ENCODE measurements at regions not wholly inside any gene's neighbourhood (a gene's known extent, or its start where the extent isn't known, plus 50 kb on each side); places are given as distances from the start of the nearest gene placed in this dataset.

GRCh38 chr5:108623826-108624225 is 123.9 kb upstream of the FER start:
- H4K20me1 ChIP-seq (ENCODE audit: insufficient read depth, low read depth, low read length) = no peaks in the 10 kb centered on the region
- no peaks in the 10 kb centered on the region for H3K9me3 ChIP-seq (ENCODE audit: low read length)
- H3K79me2 ChIP-seq (ENCODE audit: low read length) = no peaks in the 10 kb centered on the region
- no peak overlapping the region for H3K27ac ChIP-seq (ENCODE audit: low read length)
- no peak overlapping the region for H3K9ac ChIP-seq (ENCODE audit: low read length)
- DNase-seq = no peak
- H2AFZ ChIP-seq (ENCODE audit: low read length) = no peak overlapping the region
- no peaks in the 10 kb centered on the region for H3K4me1 ChIP-seq (ENCODE audit: low read length)
- no peaks in the 10 kb centered on the region for H3K9me2 ChIP-seq (replicated peaks; ENCODE audit: insufficient read depth, low read length)
- H3K27me3 ChIP-seq (ENCODE audit: low read length) = no peaks in the 10 kb centered on the region
- H3K4me2 ChIP-seq (ENCODE audit: low read depth, low read length, poor library complexity, severe bottlenecking) = no peak overlapping the region
- no peaks in the 10 kb centered on the region for H3K36me3 ChIP-seq (ENCODE audit: insufficient read depth, low read length)
- H3K4me3 ChIP-seq (ENCODE audit: low read length) = no peak overlapping the region

- Histone ChIP-seq H3K9ac (ENCODE audit: low read length) (no peak overlapping the region), H3K4me2 (ENCODE audit: low read depth, low read length, poor library complexity, severe bottlenecking) (no peak overlapping the region), H2AFZ (ENCODE audit: low read length) (no peak overlapping the region), H4K20me1 (ENCODE audit: insufficient read depth, low read depth, low read length) (no peaks in the 10 kb centered on the region), H3K4me1 (ENCODE audit: low read length) (no peaks in the 10 kb centered on the region), H3K27ac (ENCODE audit: low read length) (no peak overlapping the region), H3K4me3 (ENCODE audit: low read length) (no peak overlapping the region), H3K27me3 (ENCODE audit: low read length) (no peaks in the 10 kb centered on the region), H3K9me3 (ENCODE audit: low read length) (no peaks in the 10 kb centered on the region), H3K79me2 (ENCODE audit: low read length) (no peaks in the 10 kb centered on the region), H3K9me2 (replicated peaks; ENCODE audit: insufficient read depth, low read length) (no peaks in the 10 kb centered on the region), H3K36me3 (ENCODE audit: insufficient read depth, low read length) (no peaks in the 10 kb centered on the region)
- DNase-seq = no peak
These were observed 127.2 kb upstream of the FER start for GRCh38 chr5:108620516-108620915.

GRCh38 chr5:108619815-108620214 is 127.9 kb upstream of the FER start:
- H3K9ac ChIP-seq (ENCODE audit: low read length) = no peak overlapping the region
- no peak overlapping the region for H3K4me2 ChIP-seq (ENCODE audit: low read depth, low read length, poor library complexity, severe bottlenecking)
- no peak overlapping the region for H2AFZ ChIP-seq (ENCODE audit: low read length)
- H3K36me3 ChIP-seq (ENCODE audit: insufficient read depth, low read length) = no peaks in the 10 kb centered on the region
- DNase-seq = no peak
- no peaks in the 10 kb centered on the region for H3K79me2 ChIP-seq (ENCODE audit: low read length)
- H3K4me3 ChIP-seq (ENCODE audit: low read length) = no peak overlapping the region
- no peaks in the 10 kb centered on the region for H3K9me2 ChIP-seq (replicated peaks; ENCODE audit: insufficient read depth, low read length)
- H3K27ac ChIP-seq (ENCODE audit: low read length) = no peak overlapping the region
- H3K9me3 ChIP-seq (ENCODE audit: low read length) = no peaks in the 10 kb centered on the region
- no peaks in the 10 kb centered on the region for H3K4me1 ChIP-seq (ENCODE audit: low read length)
- H4K20me1 ChIP-seq (ENCODE audit: insufficient read depth, low read depth, low read length) = no peaks in the 10 kb centered on the region
- H3K27me3 ChIP-seq (ENCODE audit: low read length) = no peaks in the 10 kb centered on the region

- Histone ChIP-seq H3K27ac (ENCODE audit: low read length) (no peak overlapping the region), H3K9me3 (ENCODE audit: low read length) (no peaks in the 10 kb centered on the region), H3K4me2 (ENCODE audit: low read depth, low read length, poor library complexity, severe bottlenecking) (no peak overlapping the region)
These were observed 129.9 kb upstream of the FER start for GRCh38 chr5:108617467-108618435.

GRCh38 chr5:108615216-108615615 is 132.5 kb upstream of the FER start:
- Histone ChIP-seq H3K4me1 (ENCODE audit: low read length) (no peaks in the 10 kb centered on the region), H3K27me3 (ENCODE audit: low read length) (no peaks in the 10 kb centered on the region), H3K9me2 (replicated peaks; ENCODE audit: insufficient read depth, low read length) (no peaks in the 10 kb centered on the region), H2AFZ (ENCODE audit: low read length) (no peak overlapping the region), H3K9ac (ENCODE audit: low read length) (no peak overlapping the region), H3K27ac (ENCODE audit: low read length) (no peak overlapping the region), H3K4me3 (ENCODE audit: low read length) (no peak overlapping the region), H3K36me3 (ENCODE audit: insufficient read depth, low read length) (no peaks in the 10 kb centered on the region), H4K20me1 (ENCODE audit: insufficient read depth, low read depth, low read length) (no peaks in the 10 kb centered on the region), H3K4me2 (ENCODE audit: low read depth, low read length, poor library complexity, severe bottlenecking) (no peak overlapping the region), H3K9me3 (ENCODE audit: low read length) (no peaks in the 10 kb centered on the region), H3K79me2 (ENCODE audit: low read length) (no peaks in the 10 kb centered on the region)
- no peak for DNase-seq

More at GRCh38 chr5:108617467-108618435, 129.9 kb upstream of the FER start:
- H3K36me3 ChIP-seq (ENCODE audit: insufficient read depth, low read length) = no peaks in the 10 kb centered on the region
- no peak overlapping the region for H3K9ac ChIP-seq (ENCODE audit: low read length)
- H3K9me2 ChIP-seq (replicated peaks; ENCODE audit: insufficient read depth, low read length) = no peaks in the 10 kb centered on the region
- no peaks in the 10 kb centered on the region for H4K20me1 ChIP-seq (ENCODE audit: insufficient read depth, low read depth, low read length)
- H3K4me3 ChIP-seq (ENCODE audit: low read length) = no peak overlapping the region
- no peaks in the 10 kb centered on the region for H3K4me1 ChIP-seq (ENCODE audit: low read length)
- H3K79me2 ChIP-seq (ENCODE audit: low read length) = no peaks in the 10 kb centered on the region
- H3K27me3 ChIP-seq (ENCODE audit: low read length) = no peaks in the 10 kb centered on the region
- no peak overlapping the region for H2AFZ ChIP-seq (ENCODE audit: low read length)
- no peak for DNase-seq

GRCh38 chr5:108607421-108607820 is 140.3 kb upstream of the FER start:
- no peaks in the 10 kb centered on the region for H3K9me3 ChIP-seq (ENCODE audit: low read length)
- no peaks in the 10 kb centered on the region for H3K4me1 ChIP-seq (ENCODE audit: low read length)
- H3K9me2 ChIP-seq (replicated peaks; ENCODE audit: insufficient read depth, low read length) = no peaks in the 10 kb centered on the region
- no peak overlapping the region for H3K9ac ChIP-seq (ENCODE audit: low read length)
- no peak overlapping the region for H3K4me2 ChIP-seq (ENCODE audit: low read depth, low read length, poor library complexity, severe bottlenecking)
- H3K27ac ChIP-seq (ENCODE audit: low read length) = no peak overlapping the region
- H3K27me3 ChIP-seq (ENCODE audit: low read length) = no peaks in the 10 kb centered on the region
- no peak overlapping the region for H3K4me3 ChIP-seq (ENCODE audit: low read length)
- H3K79me2 ChIP-seq (ENCODE audit: low read length) = no peaks in the 10 kb centered on the region
- no peak for DNase-seq
- no peak overlapping the region for H2AFZ ChIP-seq (ENCODE audit: low read length)
- H3K36me3 ChIP-seq (ENCODE audit: insufficient read depth, low read length) = no peaks in the 10 kb centered on the region
- H4K20me1 ChIP-seq (ENCODE audit: insufficient read depth, low read depth, low read length) = no peaks in the 10 kb centered on the region

DNA sequence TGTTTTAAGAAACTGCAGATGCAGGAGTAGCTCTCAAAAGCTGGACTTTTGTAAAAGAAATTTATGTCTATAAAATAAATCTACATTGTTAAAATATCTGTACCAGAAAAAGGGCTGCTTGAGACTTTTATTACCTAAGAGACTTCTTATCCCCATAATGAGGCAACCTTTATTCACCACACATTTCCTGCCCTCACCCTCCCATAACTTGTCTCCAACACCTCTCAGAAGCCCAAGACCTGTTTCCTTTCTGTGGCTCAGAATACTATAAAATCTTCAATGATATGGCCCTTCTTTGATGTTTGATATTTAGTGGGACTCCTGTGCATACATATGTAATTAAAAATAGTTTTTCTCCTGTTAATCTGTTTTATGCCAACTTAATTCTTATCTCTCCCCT is 141.5 kb upstream of the FER start:
- Histone ChIP-seq H4K20me1 (ENCODE audit: insufficient read depth, low read depth, low read length) (no peaks in the 10 kb centered on the region), H2AFZ (ENCODE audit: low read length) (no peak overlapping the region), H3K9me2 (replicated peaks; ENCODE audit: insufficient read depth, low read length) (no peaks in the 10 kb centered on the region), H3K9ac (ENCODE audit: low read length) (no peak overlapping the region), H3K4me3 (ENCODE audit: low read length) (no peak overlapping the region), H3K9me3 (ENCODE audit: low read length) (no peaks in the 10 kb centered on the region), H3K4me2 (ENCODE audit: low read depth, low read length, poor library complexity, severe bottlenecking) (no peak overlapping the region), H3K27ac (ENCODE audit: low read length) (no peak overlapping the region), H3K4me1 (ENCODE audit: low read length) (no peaks in the 10 kb centered on the region), H3K27me3 (ENCODE audit: low read length) (no peaks in the 10 kb centered on the region), H3K79me2 (ENCODE audit: low read length) (no peaks in the 10 kb centered on the region), H3K36me3 (ENCODE audit: insufficient read depth, low read length) (no peaks in the 10 kb centered on the region)
- no peak for DNase-seq

- Histone ChIP-seq H3K9ac (ENCODE audit: low read length) (no peak overlapping the region), H3K27ac (ENCODE audit: low read length) (no peak overlapping the region), H3K4me1 (ENCODE audit: low read length) (no peaks in the 10 kb centered on the region), H3K79me2 (ENCODE audit: low read length) (no peaks in the 10 kb centered on the region), H3K4me3 (ENCODE audit: low read length) (no peak overlapping the region), H3K9me3 (ENCODE audit: low read length) (no peaks in the 10 kb centered on the region), H3K4me2 (ENCODE audit: low read depth, low read length, poor library complexity, severe bottlenecking) (no peak overlapping the region), H3K9me2 (replicated peaks; ENCODE audit: insufficient read depth, low read length) (no peaks in the 10 kb centered on the region), H2AFZ (ENCODE audit: low read length) (no peak overlapping the region), H3K27me3 (ENCODE audit: low read length) (no peaks in the 10 kb centered on the region), H4K20me1 (ENCODE audit: insufficient read depth, low read depth, low read length) (no peaks in the 10 kb centered on the region), H3K36me3 (ENCODE audit: insufficient read depth, low read length) (no peaks in the 10 kb centered on the region)
- DNase-seq = no peak
These were observed 144.9 kb upstream of the FER start for GRCh38 chr5:108602830-108603229.

Data from Karpas-422 (cell line).